ENCODE measurements at regions not wholly inside any gene's neighbourhood (a gene's known extent, or its start where the extent isn't known, plus 50 kb on each side); places are given as distances from the start of the nearest gene placed in this dataset.

GRCh38 chr7:33813331-33813730 lies 92.0 kb upstream of the BMPER start:
- TF ChIP-seq CTCF (IDR thresholded peaks at IDR 0.05; ENCODE audit: low read depth, low read length) (no peak), MYC (IDR thresholded peaks at IDR 0.05; ENCODE audit: low read depth, low read length) (no peak), POLR2A (IDR thresholded peaks at IDR 0.05; ENCODE audit: extremely low read depth, insufficient read length) (no peak), MAX (IDR thresholded peaks at IDR 0.05; ENCODE audit: low read depth, low read length) (no peak)

Measured in NB4 (cell line).